ENCODE measurements at regions not wholly inside any gene's neighbourhood (a gene's known extent, or its start where the extent isn't known, plus 50 kb on each side); places are given as distances from the start of the nearest gene placed in this dataset.

- no peak for TF ChIP-seq POLR2A (IDR thresholded peaks at IDR 0.05)
- no peak for TF ChIP-seq CTCF (IDR thresholded peaks at IDR 0.05 in 4 of 5, conservative IDR thresholded peaks at IDR 0.05 in 1 of 5)
Observed at GRCh38 chr1:198031086-198031485, 113.9 kb downstream of the LHX9 start.
